NCI-H748 (cell line): ENCODE measurements at regions not wholly inside any gene's neighbourhood (a gene's known extent, or its start where the extent isn't known, plus 50 kb on each side); places are given as distances from the start of the nearest gene placed in this dataset.
"Not testable (repeated sequence)": the region's sequence is repeated elsewhere in the genome, so short reads cannot be mapped to it uniquely, and the experiment has no call there.

Experiments used
- DNase-seq: peaks from one replicate; lab custom pipeline; 2025; ENCODE audit not compliant: unreplicated experiment; lab: John Stamatoyannopoulos, UW

GRCh38 chr5:126098330-126099017, 324.7 kb upstream of the GRAMD2B start:
- no peak for DNase-seq

- DNase-seq, result no peak
Observed at GRCh38 chr5:126099077-126099476, 324.1 kb upstream of the GRAMD2B start.

GRCh38 chr5:126100767-126101166, 322.4 kb upstream of the GRAMD2B start:
- DNase-seq, result no peak

DNA sequence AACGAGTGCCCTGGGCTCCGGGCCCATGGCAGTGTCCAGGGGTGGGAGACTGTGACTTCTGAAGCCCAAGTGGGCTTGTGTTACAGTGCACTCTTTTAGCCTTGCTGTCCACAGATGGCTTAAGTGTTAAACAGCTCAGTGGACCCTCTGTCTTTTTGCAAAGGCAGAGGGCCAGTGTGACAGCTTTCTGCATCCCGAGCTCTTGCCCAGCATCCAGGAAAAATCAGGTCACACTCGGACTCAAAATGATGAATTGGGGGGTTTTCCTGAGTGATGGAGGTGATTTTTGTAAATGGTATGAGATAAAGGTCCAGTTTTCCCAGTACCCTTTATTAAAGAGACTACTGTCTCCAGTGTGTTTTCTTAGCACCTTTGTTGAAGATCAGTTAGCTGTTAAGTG, 321.3 kb upstream of the GRAMD2B start:
- DNase-seq, result no peak

DNA sequence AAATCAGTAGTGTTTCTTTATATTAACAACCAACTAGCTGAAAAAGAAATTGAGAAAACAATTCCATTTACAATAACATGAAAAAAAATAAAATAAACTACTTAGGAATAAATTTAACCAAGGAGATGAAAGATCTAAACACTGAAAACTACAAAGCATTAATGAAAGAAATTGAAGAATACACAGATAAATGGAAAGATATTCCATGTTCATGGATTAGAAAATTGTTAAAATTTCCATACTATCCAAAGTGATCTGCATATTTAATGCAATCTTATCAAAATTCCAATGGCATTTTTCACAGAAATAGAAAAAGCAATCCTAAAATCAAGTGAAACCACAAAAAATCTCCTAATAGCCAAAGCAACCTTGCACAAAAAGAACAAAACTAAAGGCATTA, 320.2 kb upstream of the GRAMD2B start:
- no peak for DNase-seq

GRCh38 chr5:126103868-126104267, 319.3 kb upstream of the GRAMD2B start:
- no peak for DNase-seq

DNA sequence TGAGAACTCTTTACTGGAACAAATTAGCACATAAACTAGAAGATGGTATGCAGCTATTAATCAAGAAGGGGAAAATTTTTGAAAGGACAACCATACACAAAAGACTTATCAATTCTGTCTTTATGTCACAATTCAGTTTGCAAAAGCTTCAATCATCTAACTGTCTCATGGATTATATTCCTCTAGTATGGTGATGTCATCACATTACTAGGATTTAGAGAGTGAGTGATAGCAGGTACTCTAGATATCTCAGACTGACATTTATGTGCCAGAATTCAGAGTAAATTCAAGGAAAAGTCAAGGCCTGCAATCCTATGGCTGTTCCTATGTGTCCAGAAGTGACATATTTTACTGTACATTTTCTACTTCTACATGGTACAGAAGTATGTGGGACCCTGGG, 318.9 kb upstream of the GRAMD2B start:
- no peak for DNase-seq

DNA sequence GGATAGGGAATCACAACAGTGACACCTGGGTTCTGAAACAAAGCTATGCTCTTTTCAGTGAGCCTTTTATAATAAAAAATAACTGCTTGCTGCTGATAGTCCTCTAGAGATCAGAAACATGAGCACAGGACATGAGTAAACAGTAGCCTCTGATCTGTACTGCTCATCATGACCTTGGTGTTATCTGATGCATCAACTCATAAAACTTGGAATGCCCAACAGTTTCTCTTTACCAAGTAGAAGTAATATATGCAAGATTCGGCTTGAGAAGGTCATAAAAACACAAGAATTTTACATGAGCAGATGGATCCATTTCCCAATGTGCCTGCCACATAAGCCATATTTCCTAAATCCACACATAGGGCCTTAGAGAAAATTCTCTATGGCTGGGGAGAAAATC, 318.3 kb upstream of the GRAMD2B start:
- no peak for DNase-seq

GRCh38 chr5:126106029-126106428, 317.2 kb upstream of the GRAMD2B start:
- DNase-seq, result no peak

DNA sequence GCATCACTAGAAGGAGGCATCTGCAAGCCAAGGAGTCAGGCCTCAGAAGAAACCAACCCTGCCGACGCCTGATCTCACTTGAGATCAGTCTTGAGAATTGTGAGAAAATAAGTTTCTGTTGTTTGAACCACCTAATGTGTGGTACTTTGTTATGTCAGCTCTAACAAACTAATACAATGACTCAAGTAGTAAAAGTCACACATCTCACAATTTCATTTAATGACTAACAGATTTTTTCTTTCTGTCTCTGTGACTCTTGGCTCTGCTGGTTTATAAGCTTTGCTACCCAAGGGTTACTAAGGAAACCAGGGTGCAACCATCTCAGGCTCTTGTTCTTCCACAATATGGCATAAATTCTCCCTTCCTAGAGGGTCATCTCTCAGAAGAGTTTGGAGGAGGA, 315.8 kb upstream of the GRAMD2B start:
- DNase-seq, result no peak

- DNase-seq, result peak; percentile 83
Observed at GRCh38 chr5:126108470-126108869, 314.7 kb upstream of the GRAMD2B start.

- no peak for DNase-seq
Observed at GRCh38 chr5:126115059-126115629, 308.1 kb upstream of the GRAMD2B start.

GRCh38 chr5:126117044-126117443, 306.2 kb upstream of the GRAMD2B start:
- no peak for DNase-seq

DNA sequence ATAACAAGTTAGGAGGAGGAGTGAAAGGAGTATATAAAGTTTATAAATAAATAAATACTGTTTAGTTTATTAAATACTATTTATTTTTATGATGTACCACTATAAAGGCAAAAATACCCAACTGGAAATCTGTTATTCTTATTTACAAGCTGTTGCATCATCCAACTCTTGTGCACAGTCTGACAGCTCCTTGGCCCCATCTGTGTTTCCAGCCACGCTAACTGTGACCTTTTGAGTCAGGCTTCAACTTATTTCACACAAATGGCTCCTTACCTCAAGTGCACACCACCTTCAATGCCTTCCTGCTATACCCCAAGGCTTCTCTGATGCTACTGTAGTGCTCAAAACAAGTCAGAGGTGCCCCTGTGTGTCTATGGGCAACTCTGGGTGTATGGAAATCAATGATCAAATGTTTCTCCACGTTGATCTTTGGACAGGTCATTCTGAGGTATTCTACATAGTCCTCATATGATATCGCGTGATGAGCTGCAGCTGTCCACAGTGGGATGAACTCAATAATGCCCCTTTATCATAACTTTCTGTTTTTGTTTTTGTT, 303.2 kb upstream of the GRAMD2B start:
- no peak for DNase-seq

DNA sequence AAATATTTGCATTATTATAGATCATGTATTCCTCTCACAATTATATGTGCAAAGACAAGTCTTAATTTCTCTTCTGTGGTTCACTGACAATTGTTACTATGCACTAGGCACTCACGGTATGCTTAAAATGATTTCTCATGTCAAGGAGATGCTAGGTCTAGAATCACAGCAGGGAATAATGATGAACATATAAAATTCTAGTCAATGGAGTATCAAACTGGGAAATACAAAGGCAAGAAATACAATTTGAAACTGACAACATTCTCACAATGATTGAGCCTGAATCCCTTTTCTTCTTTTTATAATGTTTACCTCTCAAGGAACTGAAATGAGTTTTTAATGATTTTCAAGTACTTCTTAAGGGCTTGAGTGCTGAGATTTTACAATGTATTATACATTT, 302.3 kb upstream of the GRAMD2B start:
- DNase-seq, result no peak

DNA sequence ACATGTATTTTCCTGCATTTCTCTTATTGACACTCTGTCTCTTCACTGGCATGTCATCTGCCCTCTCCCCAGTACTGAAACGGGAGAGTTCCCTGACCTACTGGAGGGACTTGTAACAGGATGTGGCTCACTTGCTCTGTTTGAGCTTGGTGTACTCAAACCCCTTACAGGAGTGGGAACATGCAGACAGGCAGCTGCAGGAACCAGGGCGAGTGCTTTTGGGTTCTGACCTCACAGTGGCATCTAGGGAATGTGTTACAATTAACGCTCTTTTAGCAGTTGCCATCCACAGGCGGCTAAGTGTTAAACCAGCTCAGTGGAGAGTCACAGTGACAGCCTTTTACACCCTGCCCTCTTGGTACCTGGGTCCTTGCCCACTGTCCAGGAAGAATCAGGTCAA, 300.3 kb upstream of the GRAMD2B start:
- DNase-seq, result no peak

GRCh38 chr5:126124706-126125345, 298.4 kb upstream of the GRAMD2B start:
- peak; percentile 35 for DNase-seq

- DNase-seq, result no peak
Observed at GRCh38 chr5:126125407-126125806, 297.8 kb upstream of the GRAMD2B start.

- DNase-seq, result no peak
Observed at GRCh38 chr5:126126574-126126973, 296.6 kb upstream of the GRAMD2B start.

DNA sequence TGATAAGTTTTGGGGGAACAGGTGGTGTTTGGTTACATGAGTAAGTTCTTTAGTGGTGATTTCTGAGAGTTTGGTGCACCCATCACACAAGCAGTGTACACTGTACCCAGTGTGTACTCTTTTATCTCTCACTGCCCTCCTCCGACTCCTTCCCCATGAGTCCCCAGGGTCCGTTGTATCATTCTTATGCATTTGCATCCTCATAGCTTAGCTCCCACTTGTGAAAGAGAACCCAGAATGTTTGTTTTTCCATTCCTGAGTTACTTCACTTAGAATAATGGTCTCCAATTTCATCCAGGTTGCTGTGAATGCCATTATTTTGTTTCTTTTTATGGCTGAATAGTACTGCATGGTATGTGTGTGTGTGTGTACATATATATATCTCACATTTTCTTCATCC, 295.8 kb upstream of the GRAMD2B start:
- not testable (repeated sequence) for DNase-seq

- no peak for DNase-seq
Observed at GRCh38 chr5:126129431-126129830, 293.8 kb upstream of the GRAMD2B start.

DNA sequence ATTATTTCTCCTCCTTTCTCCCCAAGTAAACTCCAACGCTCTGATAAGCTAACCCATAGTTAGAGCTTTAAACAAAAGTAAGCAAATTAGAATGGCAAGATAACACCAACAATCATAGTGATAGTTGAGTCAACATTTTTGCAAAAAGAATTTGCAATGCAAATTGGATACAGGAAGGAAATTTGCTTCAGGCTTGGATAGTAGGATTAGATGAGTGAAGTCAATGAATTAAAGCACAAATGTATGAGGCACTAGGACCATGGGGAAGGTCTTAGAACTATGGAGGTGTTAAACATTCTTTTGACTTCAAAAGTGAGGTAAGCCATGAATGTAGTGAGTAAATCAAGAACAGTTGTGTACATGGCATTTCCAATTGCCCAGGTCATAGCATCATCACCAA, 289.8 kb upstream of the GRAMD2B start:
- DNase-seq, result no peak
